ENCODE measurements at regions not wholly inside any gene's neighbourhood (a gene's known extent, or its start where the extent isn't known, plus 50 kb on each side); places are given as distances from the start of the nearest gene placed in this dataset.

GRCh38 chr5:73319036-73319435 is 129.5 kb downstream of the FOXD1 start:
- no peaks in the 10 kb centered on the region for H4K20me1 ChIP-seq (ENCODE audit: insufficient read depth, low read length)
- no peak overlapping the region for H4K91ac ChIP-seq (ENCODE audit: insufficient read depth, low read depth, low read length)
- H3K79me1 ChIP-seq (ENCODE audit: low read depth in 1 of 2, low read length in 2 of 2) = no peaks in the 10 kb centered on the region
- no peak overlapping the region for H3K27ac ChIP-seq (ENCODE audit: insufficient read depth, low read length)
- H3K9me1 ChIP-seq (ENCODE audit: insufficient read depth, low read length) = peaks cover 4% of the 10 kb centered on the region
- ATAC-seq (ENCODE audit: low read depth) = no peak
- H3K4me2 ChIP-seq (ENCODE audit: low read depth, low read length) = no peak overlapping the region
- no peak overlapping the region for H3K9ac ChIP-seq (ENCODE audit: low read depth, low read length)
- dilution Hi-C loops (cut with HindIII; ENCODE audit: low sequenced_read_pairs, unreplicated experiment) = no loop called here
- H2AFZ ChIP-seq (replicated peaks; ENCODE audit: low read length, poor library complexity) = no peak overlapping the region
- H2BK5ac ChIP-seq (ENCODE audit: low read depth, low read length, poor library complexity, severe bottlenecking) = no peak overlapping the region
- H3K4me3 ChIP-seq (ENCODE audit: insufficient read depth, low read depth, low read length) = no peak overlapping the region
- intact Hi-C loops (cut with micrococcal nuclease) = no loop called here
- no TSS peak for BruUV-seq (replicated peaks)
- no peak overlapping the region for H2AK5ac ChIP-seq (ENCODE audit: low read depth, low read length)
- H3K36me3 ChIP-seq (ENCODE audit: control insufficient read depth, insufficient read depth, low read length) = no peaks in the 10 kb centered on the region
- CTCF ChIA-PET = interaction anchor here (0.5 kb wide), 1 partner anchor 48 kb away, joined by 3 read pairs; no protein-coding TSS in a partner anchor
- H3K27me3 ChIP-seq (ENCODE audit: control insufficient read depth, insufficient read depth, low read length) = no peaks in the 10 kb centered on the region
- POLR2A ChIA-PET (ENCODE audit: unreplicated experiment) = no interaction called here
- no peak overlapping the region for H3K23ac ChIP-seq (ENCODE audit: low read depth, low read length)
- H3K9me3 ChIP-seq (ENCODE audit: control insufficient read depth, insufficient read depth, low read length) = peaks cover 2% of the 10 kb centered on the region; the same call in 1 of the 2 replicates
- H3K4ac ChIP-seq (ENCODE audit: low read depth, low read length) = no peak overlapping the region
- peak; percentile 16 for DNase-seq
- H3K4me1 ChIP-seq (ENCODE audit: control insufficient read depth, insufficient read depth, low read length) = peaks cover 5% of the 10 kb centered on the region
- H2BK120ac ChIP-seq (ENCODE audit: low read depth, low read length) = no peak overlapping the region; the same call in 1 of the 2 replicates
- peak overlapping the region; percentile 24; the same call in 1 of the 2 replicates for H2BK20ac ChIP-seq (ENCODE audit: low read depth, low read length)
- no peak for TF ChIP-seq CTCF (conservative IDR thresholded peaks at IDR 0.05; ENCODE audit: low read depth, low read length)
- no peak for TF ChIP-seq RAD21 (IDR thresholded peaks at IDR 0.05; ENCODE audit: low read length)
- no peak for TF ChIP-seq BHLHE40 (IDR thresholded peaks at IDR 0.05; ENCODE audit: low read depth, low read length)
- TF ChIP-seq SMC3 (IDR thresholded peaks at IDR 0.05; ENCODE audit: low read depth, low read length) = no peak
- no peak for TF ChIP-seq RFX5 (IDR thresholded peaks at IDR 0.05; ENCODE audit: low read depth, low read length)
- no peak for TF ChIP-seq CHD1 (IDR thresholded peaks at IDR 0.05; ENCODE audit: low read depth, low read length)
- TF ChIP-seq POLR2A (IDR thresholded peaks at IDR 0.05; ENCODE audit: low read depth, low read length) = no peak
- no peak for TF ChIP-seq USF2 (IDR thresholded peaks at IDR 0.05; ENCODE audit: low read depth, low read length)
- no peak for TF ChIP-seq MAZ (IDR thresholded peaks at IDR 0.05; ENCODE audit: borderline replicate concordance, low read depth, low read length)
- no peak for TF ChIP-seq RCOR1 (IDR thresholded peaks at IDR 0.05; ENCODE audit: insufficient replicate concordance, low read length)
- no peak for TF ChIP-seq MAFK (IDR thresholded peaks at IDR 0.05; ENCODE audit: low read depth, low read length)
- TF ChIP-seq CEBPB (IDR thresholded peaks at IDR 0.05; ENCODE audit: low read depth, low read length) = no peak
- TF ChIP-seq NFE2L2 (IDR thresholded peaks at IDR 0.05; ENCODE audit: low read depth, low read length) = no peak
- TF ChIP-seq FOS (IDR thresholded peaks at IDR 0.05; ENCODE audit: low read depth, low read length) = no peak
- TF ChIP-seq ELK1 (IDR thresholded peaks at IDR 0.05; ENCODE audit: borderline replicate concordance, low read depth, low read length) = no peak
- no peak for TF ChIP-seq MXI1 (IDR thresholded peaks at IDR 0.05; ENCODE audit: borderline replicate concordance, low read depth, low read length)
- WGBS, 2 experiments (ENCODE audit: extremely low coverage in 2 of 2, insufficient read length in 1 of 2) = 100% methylated on average over 1 of the region's 6 CpGs; no CpG with 5 or more reads in 1 of the 2 experiments
- no peak overlapping the region for H3K56ac ChIP-seq (ENCODE audit: extremely low read depth, insufficient read depth, low read length)
- in situ Hi-C loops (cut with MboI; ENCODE audit: low sequenced_read_pairs) = no loop called here
- H4K8ac ChIP-seq (ENCODE audit: low read depth in 2 of 2, low read length in 2 of 2) = no peak overlapping the region
- no peak overlapping the region for H2AK9ac ChIP-seq (replicated peaks; ENCODE audit: low read depth, low read length, poor library complexity)
- H3K14ac ChIP-seq (replicated peaks; ENCODE audit: low read depth, low read length) = peak overlapping the region; percentile 38; the same call in 1 of the 2 replicates
- H4K5ac ChIP-seq (ENCODE audit: low read depth, low read length) = no peak overlapping the region
- H3K18ac ChIP-seq (ENCODE audit: low read depth, low read length) = no peak overlapping the region
- 0 out of 3 replicates have a peak overlapping the region, but pooled peaks have one; percentile 84 for H2BK15ac ChIP-seq (ENCODE audit: low read depth, low read length)

All from IMR-90 (cell line).